ENCODE measurements at regions not wholly inside any gene's neighbourhood (a gene's known extent, or its start where the extent isn't known, plus 50 kb on each side); places are given as distances from the start of the nearest gene placed in this dataset.

GRCh38 chr2:116378786-116379185 lies 1435.7 kb upstream of the DDX18 start:
- H3K9me3 Mint-ChIP-seq (ENCODE audit: low read depth), result peaks cover 6% of the 10 kb centered on the region
- DNase-seq (ENCODE audit: low spot score), result no peak
- no peaks in the 10 kb centered on the region for H3K4me1 Mint-ChIP-seq (ENCODE audit: low read depth)
- H3K27ac Mint-ChIP-seq (ENCODE audit: unreplicated experiment), result no peak overlapping the region
- no peak overlapping the region for H3K4me3 Mint-ChIP-seq (ENCODE audit: unreplicated experiment)
- no peaks in the 10 kb centered on the region for H3K27me3 Mint-ChIP-seq (ENCODE audit: low read depth)
- no peaks in the 10 kb centered on the region for H3K36me3 Mint-ChIP-seq (ENCODE audit: low read depth)
- TF ChIP-seq CTCF (IDR thresholded peaks at IDR 0.05), result no peak

GRCh38 chr2:116411211-116411610 lies 1403.3 kb upstream of the DDX18 start:
- Mint-ChIP-seq H3K4me3 (ENCODE audit: unreplicated experiment) (no peak overlapping the region), H3K9me3 (ENCODE audit: low read depth) (peaks cover 38% of the 10 kb centered on the region), H3K36me3 (ENCODE audit: low read depth) (no peaks in the 10 kb centered on the region), H3K27ac (ENCODE audit: unreplicated experiment) (no peak overlapping the region), H3K4me1 (ENCODE audit: low read depth) (no peaks in the 10 kb centered on the region), H3K27me3 (ENCODE audit: low read depth) (peaks cover 1% of the 10 kb centered on the region)
- TF ChIP-seq CTCF (IDR thresholded peaks at IDR 0.05), result no peak
- DNase-seq (ENCODE audit: low spot score), result no peak

- H3K4me3 Mint-ChIP-seq (ENCODE audit: unreplicated experiment), result no peak overlapping the region
- H3K27ac Mint-ChIP-seq (ENCODE audit: unreplicated experiment), result no peak overlapping the region
- H3K36me3 Mint-ChIP-seq (ENCODE audit: low read depth), result no peaks in the 10 kb centered on the region
- H3K4me1 Mint-ChIP-seq (ENCODE audit: low read depth), result no peaks in the 10 kb centered on the region
- no peak for TF ChIP-seq CTCF (IDR thresholded peaks at IDR 0.05)
- DNase-seq (ENCODE audit: low spot score), result peak; percentile 56
- H3K27me3 Mint-ChIP-seq (ENCODE audit: low read depth), result peaks cover 1% of the 10 kb centered on the region
- H3K9me3 Mint-ChIP-seq (ENCODE audit: low read depth), result peaks cover 37% of the 10 kb centered on the region
Observed at GRCh38 chr2:116413659-116414058, 1400.8 kb upstream of the DDX18 start.

DNA sequence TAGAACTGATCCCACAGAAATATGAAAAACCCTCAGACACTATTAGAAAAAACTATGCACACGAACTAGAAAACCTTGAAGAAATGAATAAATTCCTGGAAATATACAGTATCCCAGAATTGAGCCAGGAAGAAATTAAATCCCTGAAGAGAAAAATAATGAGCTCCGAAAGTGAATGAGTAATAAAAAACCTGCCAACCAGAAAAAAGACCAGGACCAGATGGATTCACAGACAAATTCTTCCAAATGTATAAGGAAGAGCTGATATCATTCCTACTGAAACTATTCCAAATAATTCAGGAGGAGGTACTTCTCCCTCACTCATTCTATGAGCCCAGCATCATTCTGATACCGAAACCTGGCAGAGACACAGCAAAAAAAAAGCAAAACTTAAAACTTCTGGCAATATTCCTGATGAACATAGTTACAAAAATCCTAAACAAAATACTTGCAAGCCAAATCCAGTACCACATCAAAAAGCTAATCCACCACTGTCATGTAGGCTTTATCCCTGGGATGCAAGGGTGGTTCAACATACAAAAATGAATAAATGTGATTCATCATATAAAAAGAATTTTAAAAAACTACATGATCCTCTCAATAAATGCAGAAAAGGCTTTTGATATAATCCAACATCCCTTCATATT lies 1397.6 kb upstream of the DDX18 start:
- H3K4me3 Mint-ChIP-seq (ENCODE audit: unreplicated experiment), result no peak overlapping the region
- TF ChIP-seq CTCF (IDR thresholded peaks at IDR 0.05), result no peak
- no peaks in the 10 kb centered on the region for H3K36me3 Mint-ChIP-seq (ENCODE audit: low read depth)
- DNase-seq (ENCODE audit: low spot score), result no peak
- no peak overlapping the region for H3K27ac Mint-ChIP-seq (ENCODE audit: unreplicated experiment)
- H3K9me3 Mint-ChIP-seq (ENCODE audit: low read depth), result peaks cover 34% of the 10 kb centered on the region
- H3K27me3 Mint-ChIP-seq (ENCODE audit: low read depth), result peaks cover 1% of the 10 kb centered on the region
- no peaks in the 10 kb centered on the region for H3K4me1 Mint-ChIP-seq (ENCODE audit: low read depth)

GRCh38 chr2:116435648-116436047 lies 1378.8 kb upstream of the DDX18 start:
- Mint-ChIP-seq H3K4me1 (ENCODE audit: low read depth) (no peaks in the 10 kb centered on the region), H3K9me3 (ENCODE audit: low read depth) (peaks cover 23% of the 10 kb centered on the region), H3K4me3 (ENCODE audit: unreplicated experiment) (no peak overlapping the region), H3K36me3 (ENCODE audit: low read depth) (no peaks in the 10 kb centered on the region), H3K27ac (ENCODE audit: unreplicated experiment) (no peak overlapping the region), H3K27me3 (ENCODE audit: low read depth) (no peaks in the 10 kb centered on the region)
- no peak for TF ChIP-seq CTCF (IDR thresholded peaks at IDR 0.05)
- DNase-seq (ENCODE audit: low spot score), result no peak
